Cardiac septum (tissue), 1 donor: ENCODE measurements at regions not wholly inside any gene's neighbourhood (a gene's known extent, or its start where the extent isn't known, plus 50 kb on each side); places are given as distances from the start of the nearest gene placed in this dataset.

Source experiments
- DNase-seq: peaks from one replicate; pipeline ENCODE4 v3.0.0-alpha.2; 2020; ENCODE audit warnings: low spot score
- intact Hi-C: fragments of 100-400 bp; cut with DNase I; formaldehyde crosslinking; loops from one replicate; pipeline ENCODE4 v1.14.0; 2022
- donor health status: DM: no; HTN: no; CAD: no.

- intact Hi-C loops = no loop called here
- DNase-seq = no peak
Measured at GRCh38 chr9:79131246-79131774, 440.5 kb upstream of the TLE4 start.

GRCh38 chr9:79131824-79132377, 439.9 kb upstream of the TLE4 start:
- intact Hi-C loops = no loop called here
- no peak for DNase-seq

GRCh38 chr9:79134654-79135053, 437.1 kb upstream of the TLE4 start:
- intact Hi-C loops = no loop called here
- no peak for DNase-seq

GRCh38 chr9:79135681-79136415, 435.9 kb upstream of the TLE4 start:
- no peak for DNase-seq
- intact Hi-C loops = no loop called here

GRCh38 chr9:79140751-79141150, 431.0 kb upstream of the TLE4 start:
- DNase-seq = no peak
- intact Hi-C loops = no loop called here

- intact Hi-C loops = no loop called here
Measured at GRCh38 chr9:79143211-79143610, 428.6 kb upstream of the TLE4 start.

GRCh38 chr9:79145442-79145841, 426.3 kb upstream of the TLE4 start:
- no peak for DNase-seq
- intact Hi-C loops = no loop called here

More at GRCh38 chr9:79143211-79143610, 428.6 kb upstream of the TLE4 start:
- DNase-seq = no peak

- no peak for DNase-seq
- intact Hi-C loops = no loop called here
Measured at GRCh38 chr9:79149585-79149984, 422.2 kb upstream of the TLE4 start.

GRCh38 chr9:79151791-79152190, 420.0 kb upstream of the TLE4 start:
- no peak for DNase-seq
- intact Hi-C loops = no loop called here

GRCh38 chr9:79152306-79152705, 419.5 kb upstream of the TLE4 start:
- DNase-seq = no peak
- intact Hi-C loops = no loop called here

- DNase-seq = no peak
Measured at GRCh38 chr9:79154806-79155205, 417.0 kb upstream of the TLE4 start.

GRCh38 chr9:79155308-79155707, 416.5 kb upstream of the TLE4 start:
- no peak for DNase-seq

More at GRCh38 chr9:79154806-79155205, 417.0 kb upstream of the TLE4 start:
- intact Hi-C loops = no loop called here

GRCh38 chr9:79163544-79163943, 408.2 kb upstream of the TLE4 start:
- DNase-seq = no peak
- intact Hi-C loops = no loop called here

More at GRCh38 chr9:79155308-79155707, 416.5 kb upstream of the TLE4 start:
- intact Hi-C loops = no loop called here

GRCh38 chr9:79164406-79164805, 407.4 kb upstream of the TLE4 start:
- DNase-seq = no peak
- intact Hi-C loops = no loop called here

- intact Hi-C loops = no loop called here
Measured at GRCh38 chr9:79165020-79165780, 406.6 kb upstream of the TLE4 start.

GRCh38 chr9:79166005-79166404, 405.8 kb upstream of the TLE4 start:
- DNase-seq = no peak
- intact Hi-C loops = no loop called here

More at GRCh38 chr9:79165020-79165780, 406.6 kb upstream of the TLE4 start:
- no peak for DNase-seq

GRCh38 chr9:79170643-79171042, 401.1 kb upstream of the TLE4 start:
- intact Hi-C loops = no loop called here
- no peak for DNase-seq

GRCh38 chr9:79173932-79174331, 397.8 kb upstream of the TLE4 start:
- intact Hi-C loops = no loop called here
- DNase-seq = no peak

- no peak for DNase-seq
- intact Hi-C loops = no loop called here
Measured at GRCh38 chr9:79176014-79176697, 395.6 kb upstream of the TLE4 start.

GRCh38 chr9:79184831-79185230, 386.9 kb upstream of the TLE4 start:
- no peak for DNase-seq
- intact Hi-C loops = no loop called here
